BJ (cell line): ENCODE measurements at regions not wholly inside any gene's neighbourhood (a gene's known extent, or its start where the extent isn't known, plus 50 kb on each side); places are given as distances from the start of the nearest gene placed in this dataset.

ENCODE experiments used
- CTCF ChIA-PET: fragments of 350-600 bp; formaldehyde crosslinking; extraction: SDS; loops from one replicate; lab custom pipeline; 2021; ENCODE audit warnings: antibody characterized with exemption, inconsistent platforms; lab: Yijun Ruan, JAX
- POLR2A ChIA-PET: fragments of 300-600 bp; sonication (Branson Sonifier 250); formaldehyde crosslinking; extraction: SDS; loops from one replicate; lab custom pipeline; 2021; ENCODE audit warnings: antibody characterized with exemption; lab: Charles Lee
- DNase-seq: peaks from one replicate; pipeline ENCODE4 v3.0.0-alpha.2; 2011; ENCODE audit warnings: low read depth
- H3K27me3 ChIP-seq: 2 replicates; pipeline ENCODE4 v1.6.0; 2011; ENCODE audit warnings: low read length; ENCODE audit not compliant: control insufficient read depth, insufficient read depth
- H3K36me3 ChIP-seq: 2 replicates; pipeline ENCODE4 v1.5.1; 2011; ENCODE audit warnings: low read length; ENCODE audit not compliant: control insufficient read depth, insufficient read depth
- H3K4me3 ChIP-seq: 2 replicates; pipeline ENCODE4 v1.5.1; 2011; ENCODE audit warnings: low read depth, mild to moderate bottlenecking, control low read depth, low read length
- TF ChIP-seq, protein P1 (sequence below): IDR thresholded peaks from 2 replicates; pipeline ENCODE4 v1.5.1; 2011; ENCODE audit warnings: low read depth, mild to moderate bottlenecking, control low read depth, inconsistent platforms, low read length, moderate library complexity; ENCODE audit not compliant: insufficient read depth

DNA sequence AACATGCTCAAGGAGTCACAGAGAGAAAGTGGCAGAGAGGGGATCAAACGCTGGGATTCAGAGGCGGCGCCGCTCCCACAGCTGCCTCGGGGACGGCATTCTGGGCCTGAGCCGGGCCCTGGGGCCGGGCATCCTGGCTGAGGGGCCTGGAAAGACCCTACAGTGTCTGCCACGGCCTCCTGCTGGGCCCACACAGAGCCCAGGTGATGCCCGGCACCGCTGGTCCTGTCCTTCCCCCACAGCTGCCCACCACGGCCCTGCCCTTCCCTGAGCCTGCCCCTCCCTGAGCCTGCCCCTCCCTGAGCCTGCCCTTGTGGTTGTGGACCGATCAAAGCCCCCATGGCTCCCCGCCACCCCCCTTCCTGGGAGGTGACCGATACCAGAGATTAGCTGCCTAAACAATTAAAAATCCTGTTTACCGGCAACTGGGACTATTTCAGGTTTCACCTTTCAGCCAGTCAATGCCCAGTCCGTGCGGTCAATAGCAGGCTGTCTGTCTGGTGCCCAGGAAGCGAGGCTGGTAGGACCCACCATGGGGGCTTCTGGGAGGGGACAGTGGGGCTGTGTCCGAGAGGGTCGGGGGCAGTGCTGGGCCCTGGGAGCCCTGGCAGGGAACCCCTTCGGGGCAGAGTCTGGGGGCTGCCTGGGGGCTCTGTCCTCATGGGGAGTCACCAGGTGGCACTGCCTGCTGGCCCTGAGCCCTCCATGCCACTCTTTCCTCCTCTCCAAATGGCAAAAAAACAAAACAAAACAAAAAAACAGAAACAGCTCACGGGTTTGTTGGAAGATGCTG is 55.4 kb upstream of the GATA5 start:
- no peak for DNase-seq
- Histone ChIP-seq H3K4me3 (no peak overlapping the region), H3K27me3 (0 out of 2 replicates have a peak, but pooled peaks cover 2% of the 10 kb centered on the region), H3K36me3 (no peaks in the 10 kb centered on the region)
- ChIA-PET POLR2A (no interaction called here), CTCF (interaction anchor here (0.7 kb wide), 1 partner anchor 85 kb away, joined by 3 read pairs; no protein-coding TSS in a partner anchor)
- TF ChIP-seq, protein P1, sequence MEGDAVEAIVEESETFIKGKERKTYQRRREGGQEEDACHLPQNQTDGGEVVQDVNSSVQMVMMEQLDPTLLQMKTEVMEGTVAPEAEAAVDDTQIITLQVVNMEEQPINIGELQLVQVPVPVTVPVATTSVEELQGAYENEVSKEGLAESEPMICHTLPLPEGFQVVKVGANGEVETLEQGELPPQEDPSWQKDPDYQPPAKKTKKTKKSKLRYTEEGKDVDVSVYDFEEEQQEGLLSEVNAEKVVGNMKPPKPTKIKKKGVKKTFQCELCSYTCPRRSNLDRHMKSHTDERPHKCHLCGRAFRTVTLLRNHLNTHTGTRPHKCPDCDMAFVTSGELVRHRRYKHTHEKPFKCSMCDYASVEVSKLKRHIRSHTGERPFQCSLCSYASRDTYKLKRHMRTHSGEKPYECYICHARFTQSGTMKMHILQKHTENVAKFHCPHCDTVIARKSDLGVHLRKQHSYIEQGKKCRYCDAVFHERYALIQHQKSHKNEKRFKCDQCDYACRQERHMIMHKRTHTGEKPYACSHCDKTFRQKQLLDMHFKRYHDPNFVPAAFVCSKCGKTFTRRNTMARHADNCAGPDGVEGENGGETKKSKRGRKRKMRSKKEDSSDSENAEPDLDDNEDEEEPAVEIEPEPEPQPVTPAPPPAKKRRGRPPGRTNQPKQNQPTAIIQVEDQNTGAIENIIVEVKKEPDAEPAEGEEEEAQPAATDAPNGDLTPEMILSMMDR: no peak

DNA sequence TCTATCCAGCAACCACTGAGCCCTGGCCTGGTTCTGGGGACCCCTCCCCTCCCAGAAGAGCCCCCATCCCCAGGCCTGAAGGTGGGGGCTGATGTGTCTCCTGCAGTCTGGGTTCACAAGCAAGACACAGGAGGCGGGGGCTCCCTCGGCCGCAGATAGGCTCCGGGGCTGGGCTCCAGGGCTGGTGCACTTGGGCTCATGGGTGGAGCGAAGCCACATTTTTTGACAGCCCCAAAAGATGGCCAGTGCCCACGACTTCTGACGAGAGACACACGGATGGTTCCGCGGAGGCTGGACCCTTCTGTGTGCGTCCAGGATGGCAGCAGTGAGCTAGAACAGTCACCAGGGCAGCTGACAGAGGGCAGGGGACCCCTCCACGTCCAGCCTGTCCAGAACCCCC is 57.1 kb upstream of the GATA5 start:
- Histone ChIP-seq H3K27me3 (no peaks in the 10 kb centered on the region), H3K36me3 (no peaks in the 10 kb centered on the region), H3K4me3 (no peak overlapping the region)
- no peak for DNase-seq
- ChIA-PET CTCF (no interaction called here), POLR2A (no interaction called here)
- TF ChIP-seq, protein P1: no peak

DNA sequence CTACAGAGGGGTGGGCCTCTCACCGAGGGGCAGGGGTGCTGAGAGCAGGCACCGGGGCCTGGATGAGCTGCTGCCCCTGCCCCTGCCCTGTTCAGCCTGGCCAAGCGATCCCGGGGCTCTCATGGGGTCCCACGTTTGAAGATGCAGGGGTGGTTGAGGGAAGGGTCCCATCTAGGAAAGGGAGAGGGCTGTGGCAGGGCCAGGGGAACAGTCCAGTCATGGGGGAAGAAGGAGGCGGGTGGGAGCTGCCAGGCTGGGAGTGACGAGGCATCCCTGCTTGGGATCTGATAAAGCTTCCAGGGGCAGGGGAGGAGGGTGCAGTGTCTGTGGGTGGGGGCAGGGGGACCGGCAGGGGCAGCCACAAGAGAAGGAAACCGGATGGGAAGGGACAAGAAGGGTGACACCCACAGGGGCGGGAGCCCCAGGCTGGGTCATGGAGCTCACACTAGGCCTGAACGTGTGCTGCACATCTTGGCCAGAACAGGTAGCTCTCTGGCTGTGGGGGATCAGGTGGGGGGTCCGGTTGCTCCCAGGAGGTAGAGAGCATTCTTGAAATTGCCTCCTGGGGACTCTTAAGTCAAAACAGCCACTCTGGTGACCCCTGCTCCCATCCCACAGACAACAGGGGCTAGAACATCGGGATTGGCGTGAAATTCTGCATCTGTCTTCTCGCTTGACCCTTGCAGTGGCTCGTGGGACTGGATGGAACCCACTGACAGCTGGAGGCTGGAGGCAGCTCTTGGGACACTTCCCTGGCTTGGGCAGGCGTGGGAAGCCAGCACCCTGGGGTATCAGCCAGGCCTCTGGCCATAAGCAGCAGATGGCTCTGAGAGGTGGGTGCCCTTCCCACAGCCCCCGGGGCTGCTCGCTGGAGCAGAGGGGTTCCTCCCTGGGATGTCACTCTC is 58.0 kb upstream of the GATA5 start:
- ChIA-PET CTCF (no interaction called here), POLR2A (no interaction called here)
- no peaks in the 10 kb centered on the region for H3K27me3 ChIP-seq
- TF ChIP-seq, protein P1: no peak
- no peak for DNase-seq
- H3K4me3 ChIP-seq: no peak overlapping the region
- H3K36me3 ChIP-seq: no peaks in the 10 kb centered on the region

DNA sequence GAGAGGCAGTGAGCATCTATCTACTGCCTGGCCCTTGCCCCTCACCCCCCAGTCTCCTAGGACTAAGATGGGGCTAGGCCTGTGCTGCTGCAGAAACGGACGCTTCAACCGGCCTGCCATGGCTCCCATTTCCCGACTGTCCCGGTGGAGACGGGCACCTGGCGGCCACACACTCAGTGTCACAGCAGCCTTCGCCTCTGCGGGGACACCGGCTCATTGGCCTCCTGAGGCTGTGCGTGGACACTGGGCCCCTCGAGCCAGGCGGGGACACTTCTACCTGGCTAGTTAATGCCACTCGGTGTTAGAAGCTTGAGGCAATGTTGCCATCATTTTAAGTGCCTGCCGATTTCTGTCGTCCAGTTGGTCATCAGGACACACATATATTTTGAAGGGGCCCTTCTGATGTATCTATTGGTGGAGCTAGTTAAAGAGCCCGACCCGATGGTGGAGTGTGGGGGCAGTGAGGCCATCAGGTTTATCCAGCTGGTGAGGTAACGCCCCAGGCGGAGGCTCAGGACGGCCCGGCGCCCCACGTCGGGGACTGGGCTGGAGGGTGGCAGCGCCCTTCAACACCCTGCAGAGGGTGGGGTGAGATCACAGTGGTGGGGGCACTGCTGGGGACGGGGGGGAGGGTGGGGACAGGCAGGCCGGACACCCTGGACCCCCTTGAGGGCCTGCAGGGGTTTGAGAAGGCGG is 58.9 kb upstream of the GATA5 start:
- ChIA-PET POLR2A (no interaction called here), CTCF (no interaction called here)

More for the DNA sequence above, 58.9 kb upstream of the GATA5 start:
- Histone ChIP-seq H3K36me3 (no peaks in the 10 kb centered on the region), H3K4me3 (no peak overlapping the region), H3K27me3 (peaks cover 2% of the 10 kb centered on the region; the same call in 1 of the 2 replicates)
- no peak for DNase-seq
- TF ChIP-seq, protein P1: no peak
